ENCODE measurements at regions not wholly inside any gene's neighbourhood (a gene's known extent, or its start where the extent isn't known, plus 50 kb on each side); places are given as distances from the start of the nearest gene placed in this dataset.

GRCh38 chr7:47132471-47132870 lies 449.4 kb downstream of the TNS3 start:
- no peak for FAIRE-seq
- Histone ChIP-seq H3K14ac (ENCODE audit: insufficient read length) (no peak overlapping the region), H3K4me1 (replicated peaks in 1 of 4; ENCODE audit: control insufficient read depth in 3 of 4, insufficient read depth in 4 of 4, low read length in 3 of 4) (no peaks in the 10 kb centered on the region), H2BK12ac (ENCODE audit: low read depth, low read length) (no peak overlapping the region), H3K79me2 (ENCODE audit: control insufficient read depth in 1 of 2, insufficient read depth in 2 of 2, low read length in 2 of 2) (no peaks in the 10 kb centered on the region), H2BK20ac (ENCODE audit: low read length) (no peak overlapping the region), H2AFZ (ENCODE audit: low read length) (no peak overlapping the region), H3K27me3 (replicated peaks in 1 of 4; ENCODE audit: control insufficient read depth in 3 of 4, extremely low read depth in 1 of 4, insufficient read depth in 3 of 4, low read length in 3 of 4) (no peaks in the 10 kb centered on the region), H4K91ac (replicated peaks; ENCODE audit: insufficient read length, low read length) (no peak overlapping the region), H3K27ac (ENCODE audit: low read depth, low read length) (no peak overlapping the region), H4K8ac (ENCODE audit: extremely low read depth, insufficient read depth, low read length) (no peak overlapping the region), H3K36me3 (ENCODE audit: control insufficient read depth in 2 of 4, insufficient read depth in 4 of 4, low read length in 3 of 4) (no peaks in the 10 kb centered on the region), H3K23ac (ENCODE audit: insufficient read length) (no peak overlapping the region), H3K23me2 (ENCODE audit: low read depth, low read length) (no peaks in the 10 kb centered on the region), H3K9ac (replicated peaks in 1 of 4; ENCODE audit: extremely low read depth in 1 of 4, low read depth in 3 of 4, low read length in 3 of 4) (no peak overlapping the region), H3K4me2 (ENCODE audit: insufficient read depth in 1 of 2, low read depth in 2 of 2, low read length in 2 of 2) (no peak overlapping the region), H3K79me1 (ENCODE audit: low read depth, low read length) (no peaks in the 10 kb centered on the region), H2BK5ac (ENCODE audit: low read depth, low read length) (no peak overlapping the region), H3K4me3 (ENCODE audit: extremely low read depth in 1 of 4, insufficient read depth in 2 of 4, low read depth in 3 of 4, low read length in 4 of 4) (no peak overlapping the region), H2BK15ac (ENCODE audit: low read length) (no peak overlapping the region), H3K18ac (ENCODE audit: extremely low read depth, low read length) (no peak overlapping the region), H3K4ac (replicated peaks; ENCODE audit: insufficient read length, low read depth, low read length) (no peak overlapping the region), H2AK5ac (ENCODE audit: low read depth, low read length) (no peak overlapping the region), H3K56ac (replicated peaks; ENCODE audit: insufficient read length, low read depth, low read length) (no peak overlapping the region), H3K9me3 (ENCODE audit: insufficient read depth in 2 of 2, low read depth in 1 of 2, low read length in 1 of 2) (no peaks in the 10 kb centered on the region), H2BK120ac (replicated peaks; ENCODE audit: low read depth, low read length) (no peak overlapping the region), H4K5ac (ENCODE audit: insufficient read length, low read depth, low read length) (no peak overlapping the region), H4K20me1 (replicated peaks in 1 of 2; ENCODE audit: control insufficient read depth in 1 of 2, insufficient read depth in 2 of 2, low read length in 2 of 2) (no peaks in the 10 kb centered on the region)
- TF ChIP-seq CHD2 (IDR thresholded peaks at IDR 0.05; ENCODE audit: low read length) (no peak), PHF8 (conservative IDR thresholded peaks at IDR 0.05; ENCODE audit: low read depth, low read length) (no peak), SP2 (IDR thresholded peaks at IDR 0.05; ENCODE audit: low read length) (no peak), FOSL1 (IDR thresholded peaks at IDR 0.05; ENCODE audit: insufficient read depth, low read depth, low read length) (no peak), HDAC2 (IDR thresholded peaks at IDR 0.05; ENCODE audit: borderline replicate concordance in 1 of 2, low read depth in 2 of 2, low read length in 2 of 2) (no peak), RNF2 (IDR thresholded peaks at IDR 0.05; ENCODE audit: borderline replicate concordance, low read depth, low read length, missing control alignments, poor library complexity, severe bottlenecking) (no peak), RBBP5 (IDR thresholded peaks at IDR 0.05; ENCODE audit: borderline replicate concordance, low read depth, low read length) (no peak)
- WGBS, 2 experiments (ENCODE audit: extremely low coverage in 1 of 2, insufficient coverage in 1 of 2, insufficient read length in 1 of 2, insufficient replicate concordance in 2 of 2, low coverage in 1 of 2, low lambda C conversion rate in 2 of 2, missing lambda C conversion rate in 1 of 2): 96% methylated on average over 1 of the region's 1 CpG; no CpG with 5 or more reads in 1 of the 2 experiments
- DNase-seq (ENCODE audit: low read depth in 1 of 2, low spot score in 2 of 2): no peak
- CTCF ChIA-PET (ENCODE audit: partially characterized antibody): no interaction called here
- POLR2A ChIA-PET (ENCODE audit: partially characterized antibody): no interaction called here

All from H1 (cell line).